Neuronal stem cell (in vitro differentiated cells): ENCODE measurements at regions not wholly inside any gene's neighbourhood (a gene's known extent, or its start where the extent isn't known, plus 50 kb on each side); places are given as distances from the start of the nearest gene placed in this dataset.

Experiments
- DNase-seq: peaks from one replicate; pipeline ENCODE4 v3.0.0-alpha.2; 2013; ENCODE audit warnings: low spot score
- H2AFZ ChIP-seq: one replicate; pipeline ENCODE4 v1.6.1; 2013; ENCODE audit warnings: mild to moderate bottlenecking, low read length, inconsistent platforms
- H2AK5ac ChIP-seq: 2 replicates; pipeline ENCODE4 v1.6.1; 2013; ENCODE audit warnings: low read depth, mild to moderate bottlenecking, inconsistent platforms, low read length, moderate library complexity, mixed read lengths
- H2BK120ac ChIP-seq: 2 replicates; pipeline ENCODE4 v1.6.1; 2013; ENCODE audit warnings: low read depth, mild to moderate bottlenecking, inconsistent platforms, low read length, moderate library complexity, mixed read lengths
- H2BK12ac ChIP-seq: one replicate; pipeline ENCODE4 v1.6.1; 2013; ENCODE audit warnings: low read length, inconsistent platforms
- H2BK15ac ChIP-seq: 2 replicates; pipeline ENCODE4 v1.6.1; 2013; ENCODE audit warnings: mild to moderate bottlenecking, low read length, inconsistent platforms, mixed read lengths
- H2BK5ac ChIP-seq: one replicate; pipeline ENCODE4 v1.6.1; 2013; ENCODE audit warnings: inconsistent platforms, mild to moderate bottlenecking, low read length, moderate library complexity
- H3K14ac ChIP-seq: one replicate; pipeline ENCODE4 v1.6.1; 2013; ENCODE audit warnings: low read length, inconsistent platforms
- H3K18ac ChIP-seq: 2 replicates; pipeline ENCODE4 v1.6.1; 2013; ENCODE audit warnings: low read length, inconsistent platforms
- H3K23ac ChIP-seq: 2 replicates; pipeline ENCODE4 v1.6.1; 2013; ENCODE audit warnings: low read depth, mild to moderate bottlenecking, mixed read lengths, low read length, inconsistent platforms; ENCODE audit not compliant: poor library complexity
- H3K27ac ChIP-seq: replicated peaks from 3 replicates; pipeline ENCODE4 v1.5.1; 2013; ENCODE audit warnings: low read length, inconsistent platforms
- H3K27me3 ChIP-seq, 3 experiments: 2 replicates each; pipeline ENCODE4 v1.6.1; 2013; ENCODE audit warnings: low read length in 3 of 3, mild to moderate bottlenecking in 2 of 3, inconsistent platforms in 1 of 3, low read depth in 1 of 3, mixed read lengths in 1 of 3, moderate library complexity in 1 of 3; ENCODE audit not compliant: control insufficient read depth in 3 of 3, insufficient read depth in 3 of 3
- H3K36me3 ChIP-seq, 2 donors: replicated peaks in 1 of 2; 2 replicates each; pipeline ENCODE4 v1.6.1; 2013; ENCODE audit warnings: low read length in 2 of 2; ENCODE audit not compliant: control insufficient read depth in 2 of 2, insufficient read depth in 2 of 2
- H3K4ac ChIP-seq: 2 replicates; pipeline ENCODE4 v1.6.1; 2013; ENCODE audit warnings: inconsistent platforms, mild to moderate bottlenecking, low read length, moderate library complexity
- H3K4me1 ChIP-seq, 2 donors: 1 replicate in 1 of 2; 2 replicates in 1 of 2; pipeline ENCODE4 v1.6.1; 2013; ENCODE audit warnings: low read length in 2 of 2, low read depth in 1 of 2; ENCODE audit not compliant: control insufficient read depth in 2 of 2, insufficient read depth in 1 of 2
- H3K4me2 ChIP-seq: one replicate; pipeline ENCODE4 v1.6.1; 2013; ENCODE audit warnings: mild to moderate bottlenecking, low read length, inconsistent platforms; ENCODE audit not compliant: insufficient read depth, poor library complexity, severe bottlenecking
- H3K4me3 ChIP-seq, 2 donors: 2 replicates each; pipeline ENCODE4 v1.5.1; 2013; ENCODE audit warnings: low read length in 2 of 2, mild to moderate bottlenecking in 2 of 2, inconsistent platforms in 1 of 2, moderate library complexity in 1 of 2
- H3K79me1 ChIP-seq: one replicate; pipeline ENCODE4 v1.6.1; 2013; ENCODE audit warnings: low read depth, mild to moderate bottlenecking, inconsistent platforms, low read length, moderate library complexity
- H3K9ac ChIP-seq: one replicate; pipeline ENCODE4 v1.6.1; 2013; ENCODE audit warnings: mild to moderate bottlenecking, low read depth, low read length, inconsistent platforms; ENCODE audit not compliant: poor library complexity
- H3K9me3 ChIP-seq, 2 donors: replicated peaks in 1 of 2; 2 replicates each; pipeline versions ENCODE3 to v1.6.1; 2013; ENCODE audit warnings: low read length in 2 of 2, mild to moderate bottlenecking in 2 of 2, inconsistent platforms in 1 of 2, low read depth in 1 of 2, mixed read lengths in 1 of 2, moderate library complexity in 1 of 2; ENCODE audit not compliant: control insufficient read depth in 2 of 2, insufficient read depth in 1 of 2
- H4K8ac ChIP-seq: one replicate; pipeline ENCODE4 v1.6.1; 2013; ENCODE audit warnings: low read depth, mild to moderate bottlenecking, inconsistent platforms, low read length, moderate library complexity
- H4K91ac ChIP-seq: one replicate; pipeline ENCODE4 v1.6.1; 2013; ENCODE audit warnings: low read length, low read depth, mild to moderate bottlenecking, inconsistent platforms; ENCODE audit not compliant: poor library complexity
- WGBS, 2 donors: extraction: QIAGEN DNeasy Blood & Tissue Kit; methylation state at CpG; one replicate each; pipeline ENCODE4 v1.1.7; 2013; ENCODE audit warnings: missing lambda C conversion rate in 2 of 2, mixed read lengths in 1 of 2; ENCODE audit not compliant: insufficient read length in 2 of 2, insufficient replicate concordance in 1 of 2; ENCODE audit errors: extremely low coverage in 2 of 2; 5-methylcytosine and 5-hydroxymethylcytosine counted together

DNA sequence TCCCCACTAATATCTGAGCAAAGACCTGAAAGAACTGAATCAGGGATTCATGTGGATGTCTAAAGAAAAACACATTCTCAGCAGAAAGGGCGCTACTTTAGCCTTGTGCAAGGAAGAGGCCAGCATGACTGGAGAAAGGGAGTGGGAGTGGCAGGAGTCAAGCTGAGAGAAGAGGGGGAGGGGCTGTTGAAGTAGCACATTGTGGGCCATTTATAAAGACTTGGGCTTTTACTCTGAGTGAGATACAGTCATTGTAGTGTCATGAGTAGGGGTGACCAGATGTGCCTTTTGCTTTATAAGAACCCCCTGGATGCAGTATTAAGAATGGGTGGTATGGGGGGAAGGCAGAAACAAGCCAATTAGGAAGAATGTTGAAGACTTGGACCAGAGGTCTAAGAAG, 452.8 kb downstream of the ENC1 start:
- H3K27ac ChIP-seq = peak overlapping the region; percentile 89

DNA sequence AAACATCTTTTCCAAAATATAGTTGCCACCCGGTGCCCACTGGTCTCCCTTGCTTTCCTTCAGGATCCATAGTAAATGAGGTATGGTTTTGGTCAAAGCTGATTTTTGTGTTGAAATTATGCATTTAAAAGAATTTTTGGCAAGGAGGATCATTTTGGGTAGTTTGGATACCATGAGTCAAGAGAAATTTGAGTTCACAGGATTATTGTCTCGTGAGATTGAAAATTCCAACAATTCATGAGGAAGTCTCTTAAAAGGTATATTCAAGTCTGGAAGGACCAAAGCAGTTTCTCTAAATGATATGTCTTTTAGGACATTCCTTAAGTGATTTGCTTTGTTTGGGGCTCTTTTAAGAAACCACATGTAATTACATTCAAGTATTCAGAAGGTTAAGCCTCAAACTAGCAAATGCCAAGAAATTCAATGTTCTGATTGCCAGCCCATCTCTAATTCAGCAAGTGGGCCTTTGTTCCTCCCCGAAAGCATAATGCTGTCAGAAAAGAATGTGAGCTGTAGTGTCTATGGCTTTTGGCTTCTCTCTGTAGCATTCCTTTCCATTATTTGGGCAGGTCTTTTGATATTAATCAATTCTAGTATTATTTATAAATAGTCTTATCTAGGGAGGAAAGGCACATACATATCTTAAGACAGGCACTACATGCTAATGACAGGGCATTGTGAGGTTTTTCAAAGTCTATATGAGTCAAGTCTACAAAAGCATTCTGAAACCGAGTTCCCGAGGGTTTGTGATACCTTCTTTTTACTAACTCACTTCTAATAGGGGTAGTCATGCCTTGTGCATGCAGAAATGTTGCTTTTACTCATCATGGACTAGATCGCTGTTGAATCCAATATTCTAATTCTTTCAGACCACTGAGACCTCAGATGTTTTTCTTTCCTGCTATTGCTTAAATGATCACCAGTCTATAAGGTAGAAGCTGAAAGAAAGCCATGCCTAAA, 453.9 kb downstream of the ENC1 start:
- no peak for DNase-seq
- H2BK12ac ChIP-seq = no peak overlapping the region
- no peaks in the 10 kb centered on the region for H3K79me1 ChIP-seq
- H3K9me3 ChIP-seq = peaks cover 0 to 4% of the 10 kb centered on the region in 2 donors
- H3K23ac ChIP-seq = no peak overlapping the region
- WGBS, 2 donors = no CpG with 5 or more reads among the region's 6 CpGs
- H2AFZ ChIP-seq = peak overlapping the region; percentile 54
- no peak overlapping the region for H3K9ac ChIP-seq
- no peak overlapping the region for H2BK120ac ChIP-seq
- H3K4ac ChIP-seq = no peak overlapping the region
- H2AK5ac ChIP-seq = no peak overlapping the region
- H4K91ac ChIP-seq = no peak overlapping the region
- H3K14ac ChIP-seq = no peak overlapping the region
- H2BK15ac ChIP-seq = no peak overlapping the region
- peaks cover 0 to 2% of the 10 kb centered on the region in 2 donors for H3K36me3 ChIP-seq
- no peaks in the 10 kb centered on the region for H3K27me3 ChIP-seq
- peaks cover 17 to 24% of the 10 kb centered on the region in 2 donors for H3K4me1 ChIP-seq
- no peak overlapping the region for H3K4me2 ChIP-seq
- no peak overlapping the region for H4K8ac ChIP-seq
- peak overlapping the region; percentile 89 for H3K27ac ChIP-seq
- H2BK5ac ChIP-seq = no peak overlapping the region
- no peak overlapping the region for H3K18ac ChIP-seq
- no peak overlapping the region for H3K4me3 ChIP-seq

More for the DNA sequence above, 452.8 kb downstream of the ENC1 start:
- peaks cover 0 to 2% of the 10 kb centered on the region in 2 donors for H3K36me3 ChIP-seq
- no peak overlapping the region for H3K18ac ChIP-seq
- no peaks in the 10 kb centered on the region for H3K27me3 ChIP-seq
- no peak overlapping the region for H2BK12ac ChIP-seq
- no peak overlapping the region for H2AK5ac ChIP-seq
- H3K4ac ChIP-seq = no peak overlapping the region
- H3K4me1 ChIP-seq = peaks cover 15 to 24% of the 10 kb centered on the region in 2 donors
- no CpG with 5 or more reads among the region's 1 CpG for WGBS, 2 donors
- H3K23ac ChIP-seq = no peak overlapping the region
- H2BK120ac ChIP-seq = no peak overlapping the region
- no peak overlapping the region for H3K4me3 ChIP-seq
- no peak overlapping the region for H2BK15ac ChIP-seq
- no peak overlapping the region for H3K9ac ChIP-seq
- DNase-seq = peak; percentile 60
- H3K9me3 ChIP-seq = peaks cover 0 to 4% of the 10 kb centered on the region in 2 donors
- H3K4me2 ChIP-seq = no peak overlapping the region
- H4K91ac ChIP-seq = no peak overlapping the region
- no peak overlapping the region for H4K8ac ChIP-seq
- H2BK5ac ChIP-seq = no peak overlapping the region
- no peaks in the 10 kb centered on the region for H3K79me1 ChIP-seq
- peak overlapping the region; percentile 54 for H2AFZ ChIP-seq
- H3K14ac ChIP-seq = no peak overlapping the region

DNA sequence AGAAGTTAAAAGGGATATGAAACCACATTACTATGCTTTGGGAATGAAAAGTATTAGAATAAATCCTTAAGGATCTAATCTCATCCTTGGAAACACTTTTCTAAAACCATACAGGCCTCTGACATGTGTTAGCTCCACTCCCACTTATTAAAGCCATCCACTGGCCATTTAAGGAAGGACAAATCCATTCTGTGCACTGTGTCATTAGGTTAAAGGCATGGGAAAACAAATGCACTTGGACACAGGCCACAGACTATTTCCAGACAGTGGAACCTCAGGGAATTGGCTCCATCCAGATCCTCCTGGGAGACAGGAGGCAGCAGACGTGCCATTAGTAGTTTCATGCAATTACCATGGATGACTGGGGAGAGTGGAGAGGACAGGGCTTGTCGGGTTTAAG, 454.9 kb downstream of the ENC1 start:
- H3K9ac ChIP-seq = no peak overlapping the region
- H3K36me3 ChIP-seq = peaks cover 0 to 2% of the 10 kb centered on the region in 2 donors
- no peak overlapping the region for H3K4me2 ChIP-seq
- H3K14ac ChIP-seq = no peak overlapping the region
- WGBS, 2 donors = no CpG with 5 or more reads among the region's 2 CpGs
- H4K8ac ChIP-seq = no peak overlapping the region
- H3K27ac ChIP-seq = peak overlapping the region; percentile 45
- H3K79me1 ChIP-seq = no peaks in the 10 kb centered on the region
- H2BK12ac ChIP-seq = no peak overlapping the region
- DNase-seq = no peak
- H4K91ac ChIP-seq = no peak overlapping the region
- H2AK5ac ChIP-seq = no peak overlapping the region
- peak overlapping the region; percentile 5 for H3K18ac ChIP-seq
- H2BK5ac ChIP-seq = no peak overlapping the region
- H3K4ac ChIP-seq = no peak overlapping the region
- H3K27me3 ChIP-seq = no peaks in the 10 kb centered on the region
- H3K23ac ChIP-seq = no peak overlapping the region
- H2BK15ac ChIP-seq = no peak overlapping the region
- H3K4me3 ChIP-seq = no peak overlapping the region
- peaks cover 20 to 24% of the 10 kb centered on the region in 2 donors for H3K4me1 ChIP-seq
- no peak overlapping the region for H2BK120ac ChIP-seq
- no peak overlapping the region for H2AFZ ChIP-seq
- peaks cover 0 to 4% of the 10 kb centered on the region in 2 donors for H3K9me3 ChIP-seq

DNA sequence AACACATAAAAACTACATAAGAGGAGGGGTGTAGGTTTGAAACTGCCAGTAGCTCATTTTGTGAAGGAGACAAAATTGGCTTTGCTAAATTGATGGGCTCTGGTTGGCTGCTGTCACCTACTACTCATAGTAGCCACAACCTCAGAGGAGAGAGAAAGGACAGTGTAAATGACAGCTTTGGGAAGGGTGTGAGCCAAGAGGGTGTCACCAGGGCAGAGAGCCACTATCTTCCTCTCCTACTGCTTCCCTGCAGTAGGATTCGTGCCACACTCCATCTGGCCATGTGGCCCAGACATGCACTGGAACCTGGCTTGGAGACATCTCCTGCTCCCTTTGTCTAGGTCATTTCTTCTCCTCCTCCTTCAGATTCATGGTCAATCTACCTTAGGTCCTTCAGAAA, 455.9 kb downstream of the ENC1 start:
- H4K91ac ChIP-seq = no peak overlapping the region

More for the DNA sequence above, 455.9 kb downstream of the ENC1 start:
- no peak overlapping the region for H2BK120ac ChIP-seq
- H3K27ac ChIP-seq = no peak overlapping the region
- H3K14ac ChIP-seq = no peak overlapping the region
- H3K4me3 ChIP-seq = no peak overlapping the region
- no peak overlapping the region for H4K8ac ChIP-seq
- peaks cover 0 to 2% of the 10 kb centered on the region in 2 donors for H3K36me3 ChIP-seq
- H3K9ac ChIP-seq = no peak overlapping the region
- peaks cover 20 to 28% of the 10 kb centered on the region in 2 donors for H3K4me1 ChIP-seq
- no peak for DNase-seq
- H3K9me3 ChIP-seq = peaks cover 0 to 4% of the 10 kb centered on the region in 2 donors
- H3K23ac ChIP-seq = no peak overlapping the region
- H3K27me3 ChIP-seq = no peaks in the 10 kb centered on the region
- peak overlapping the region; percentile 71 for H2BK15ac ChIP-seq
- H3K79me1 ChIP-seq = no peaks in the 10 kb centered on the region
- no peak overlapping the region for H2AFZ ChIP-seq
- no peak overlapping the region for H3K4me2 ChIP-seq
- WGBS, 2 donors = no CpG with 5 or more reads among the region's 1 CpG
- peak overlapping the region; percentile 47 for H2BK12ac ChIP-seq
- H2BK5ac ChIP-seq = peak overlapping the region; percentile 48
- H2AK5ac ChIP-seq = peak overlapping the region; percentile 77
- H3K18ac ChIP-seq = peak overlapping the region; percentile 44
- H3K4ac ChIP-seq = no peak overlapping the region
